Activated CD4-positive, alpha-beta T cell treated with anti-CD3 and anti-CD28 coated beads, Interleukin-2, amount 50 U/mL, for 48 hours (primary cell): ENCODE measurements at regions not wholly inside any gene's neighbourhood (a gene's known extent, or its start where the extent isn't known, plus 50 kb on each side); places are given as distances from the start of the nearest gene placed in this dataset.

Source experiments
- DNase-seq, 2 experiments: peaks; one replicate each; pipeline ENCODE4 v3.0.0-alpha.2; 2020

- DNase-seq = no peak
Observed at GRCh38 chr3:103685939-103686338, 1251.1 kb downstream of the ZPLD1 start.

GRCh38 chr3:103690536-103690935 lies 1255.7 kb downstream of the ZPLD1 start:
- DNase-seq = no peak

GRCh38 chr3:103693831-103694230 lies 1259.0 kb downstream of the ZPLD1 start:
- DNase-seq = no peak

GRCh38 chr3:103698646-103699045 lies 1263.8 kb downstream of the ZPLD1 start:
- no peak for DNase-seq

GRCh38 chr3:103699228-103699627 lies 1264.4 kb downstream of the ZPLD1 start:
- DNase-seq = no peak

GRCh38 chr3:103705641-103706040 lies 1270.8 kb downstream of the ZPLD1 start:
- no peak for DNase-seq

- no peak for DNase-seq
Observed at GRCh38 chr3:103706671-103707070, 1271.9 kb downstream of the ZPLD1 start.

- no peak for DNase-seq
Observed at GRCh38 chr3:103711670-103712069, 1276.9 kb downstream of the ZPLD1 start.

- no peak for DNase-seq
Observed at GRCh38 chr3:103712320-103713008, 1277.6 kb downstream of the ZPLD1 start.

GRCh38 chr3:103729547-103729946 lies 1294.7 kb downstream of the ZPLD1 start:
- no peak for DNase-seq

- DNase-seq = no peak
Observed at GRCh38 chr3:103730744-103731143, 1295.9 kb downstream of the ZPLD1 start.

- no peak for DNase-seq
Observed at GRCh38 chr3:103752986-103753385, 1318.2 kb downstream of the ZPLD1 start.

GRCh38 chr3:103767635-103768034 lies 1332.8 kb downstream of the ZPLD1 start:
- no peak for DNase-seq

- DNase-seq = no peak
Observed at GRCh38 chr3:103785017-103785416, 1350.2 kb downstream of the ZPLD1 start.

GRCh38 chr3:103785537-103785936 lies 1350.7 kb downstream of the ZPLD1 start:
- no peak for DNase-seq

GRCh38 chr3:103786296-103786695 lies 1351.5 kb downstream of the ZPLD1 start:
- DNase-seq = no peak

GRCh38 chr3:103787164-103787871 lies 1352.5 kb downstream of the ZPLD1 start:
- DNase-seq = no peak

- DNase-seq = no peak
Observed at GRCh38 chr3:103787879-103788278, 1353.1 kb downstream of the ZPLD1 start.

GRCh38 chr3:103791786-103792515 lies 1357.1 kb downstream of the ZPLD1 start:
- no peak for DNase-seq

GRCh38 chr3:103794656-103795055 lies 1359.8 kb downstream of the ZPLD1 start:
- no peak for DNase-seq

GRCh38 chr3:103796068-103796467 lies 1361.3 kb downstream of the ZPLD1 start:
- no peak for DNase-seq

- no peak for DNase-seq
Observed at GRCh38 chr3:103803787-103804186, 1369.0 kb downstream of the ZPLD1 start.

- no peak for DNase-seq
Observed at GRCh38 chr3:103810167-103810566, 1375.4 kb downstream of the ZPLD1 start.

- DNase-seq = no peak
Observed at GRCh38 chr3:103813955-103814354, 1379.1 kb downstream of the ZPLD1 start.
